Liver (tissue), 3 donors: ENCODE measurements at regions not wholly inside any gene's neighbourhood (a gene's known extent, or its start where the extent isn't known, plus 50 kb on each side); places are given as distances from the start of the nearest gene placed in this dataset.

Source experiments
- CTCF ChIP-seq: fragments of 150-350 bp; IDR thresholded peaks from 2 replicates; pipeline ENCODE4 v1.5.1; 2017; ENCODE audit warnings: improper control_type of control experiment, low read depth, low read length; ENCODE audit not compliant: missing input control
- EGR1 ChIP-seq, 2 donors: IDR thresholded peaks; 2 replicates each; pipeline ENCODE4 v1.6.1; 2016 to 2018; ENCODE audit warnings: antibody characterized with exemption in 2 of 2, low read depth in 2 of 2
- FOXA1 ChIP-seq: IDR thresholded peaks from 2 replicates; pipeline ENCODE4 v1.6.1; 2016; ENCODE audit warnings: antibody characterized with exemption
- GABPA ChIP-seq, 2 donors: IDR thresholded peaks in 1 of 2; conservative IDR thresholded peaks in 1 of 2; 2 replicates each; pipeline ENCODE4 v1.6.1; 2016; ENCODE audit warnings: antibody characterized with exemption in 2 of 2, mild to moderate bottlenecking in 1 of 2, moderate library complexity in 1 of 2
- MAX ChIP-seq: IDR thresholded peaks from 2 replicates; pipeline ENCODE4 v1.6.1; 2016; ENCODE audit warnings: antibody characterized with exemption
- SP1 ChIP-seq: IDR thresholded peaks from 2 replicates; pipeline ENCODE4 v1.6.1; 2018; ENCODE audit warnings: antibody characterized with exemption, mild to moderate bottlenecking
- TAF1 ChIP-seq: conservative IDR thresholded peaks from 2 replicates; pipeline ENCODE4 v1.6.1; 2016; ENCODE audit warnings: antibody characterized with exemption, mild to moderate bottlenecking
- donor health status: healthy.
- donor health status: healthy.

GRCh38 chrY:7529396-7529795, 617.8 kb upstream of the AMELY start:
- TF ChIP-seq CTCF (no peak), SP1 (no peak), TAF1 (no peak), MAX (no peak), FOXA1 (no peak), EGR1 (IDR thresholded peaks at IDR 0.05; ENCODE audit: low read depth in 2 of 2) (no peak), GABPA (IDR thresholded peaks at IDR 0.05 in 1 of 2, conservative IDR thresholded peaks at IDR 0.05 in 1 of 2) (no peak)
